22Rv1 (cell line): ENCODE measurements at regions not wholly inside any gene's neighbourhood (a gene's known extent, or its start where the extent isn't known, plus 50 kb on each side); places are given as distances from the start of the nearest gene placed in this dataset.
"Not testable (repeated sequence)": the region's sequence is repeated elsewhere in the genome, so short reads cannot be mapped to it uniquely, and the experiment has no call there.

Experiments used
- H3K27ac ChIP-seq: fragments of 450-650 bp; 2 replicates; pipeline ENCODE4 v1.5.1; 2017
- ZFX ChIP-seq: fragments of 450-650 bp; IDR thresholded peaks from 2 replicates; pipeline ENCODE4 v1.6.1; 2017; ENCODE audit warnings: antibody characterized with exemption, borderline replicate concordance
- TF ChIP-seq, protein P1 (sequence below): fragments of 450-650 bp; IDR thresholded peaks from 2 replicates; pipeline ENCODE4 v1.5.1; 2017; ENCODE audit warnings: mild to moderate bottlenecking

DNA sequence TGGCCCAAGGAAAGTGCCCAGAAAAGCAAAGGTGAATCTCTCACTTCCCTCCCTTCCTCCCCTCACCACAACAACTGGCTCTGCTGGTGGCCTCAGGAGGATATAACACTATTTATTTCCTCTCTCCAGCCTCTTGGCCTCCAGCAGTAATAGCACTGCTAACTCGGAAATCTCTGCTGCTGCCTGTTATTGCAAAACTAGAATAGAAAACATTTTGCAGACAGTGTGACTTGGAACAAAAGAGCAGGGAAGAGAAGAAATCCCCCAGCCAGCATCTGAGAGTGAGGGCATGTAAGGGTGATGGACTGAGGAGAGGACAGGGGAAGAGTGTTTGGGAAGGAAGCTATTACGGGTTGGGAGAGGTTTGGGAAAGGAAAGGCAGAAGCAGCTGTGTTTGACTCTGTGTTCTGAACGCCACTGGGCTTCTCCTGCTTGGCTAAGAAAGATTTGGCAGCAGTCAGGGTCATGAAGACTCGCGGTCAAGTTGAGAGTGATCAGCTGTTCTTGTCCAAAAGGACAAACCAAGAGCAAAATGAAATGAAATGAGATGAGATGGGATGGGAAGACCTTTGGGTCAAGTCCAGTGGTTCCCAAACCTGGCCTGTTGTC, 81.0 kb upstream of the SNX9 start:
- TF ChIP-seq, protein P1, sequence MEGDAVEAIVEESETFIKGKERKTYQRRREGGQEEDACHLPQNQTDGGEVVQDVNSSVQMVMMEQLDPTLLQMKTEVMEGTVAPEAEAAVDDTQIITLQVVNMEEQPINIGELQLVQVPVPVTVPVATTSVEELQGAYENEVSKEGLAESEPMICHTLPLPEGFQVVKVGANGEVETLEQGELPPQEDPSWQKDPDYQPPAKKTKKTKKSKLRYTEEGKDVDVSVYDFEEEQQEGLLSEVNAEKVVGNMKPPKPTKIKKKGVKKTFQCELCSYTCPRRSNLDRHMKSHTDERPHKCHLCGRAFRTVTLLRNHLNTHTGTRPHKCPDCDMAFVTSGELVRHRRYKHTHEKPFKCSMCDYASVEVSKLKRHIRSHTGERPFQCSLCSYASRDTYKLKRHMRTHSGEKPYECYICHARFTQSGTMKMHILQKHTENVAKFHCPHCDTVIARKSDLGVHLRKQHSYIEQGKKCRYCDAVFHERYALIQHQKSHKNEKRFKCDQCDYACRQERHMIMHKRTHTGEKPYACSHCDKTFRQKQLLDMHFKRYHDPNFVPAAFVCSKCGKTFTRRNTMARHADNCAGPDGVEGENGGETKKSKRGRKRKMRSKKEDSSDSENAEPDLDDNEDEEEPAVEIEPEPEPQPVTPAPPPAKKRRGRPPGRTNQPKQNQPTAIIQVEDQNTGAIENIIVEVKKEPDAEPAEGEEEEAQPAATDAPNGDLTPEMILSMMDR, result no peak
- TF ChIP-seq ZFX, result no peak
- no peak overlapping the region for H3K27ac ChIP-seq

DNA sequence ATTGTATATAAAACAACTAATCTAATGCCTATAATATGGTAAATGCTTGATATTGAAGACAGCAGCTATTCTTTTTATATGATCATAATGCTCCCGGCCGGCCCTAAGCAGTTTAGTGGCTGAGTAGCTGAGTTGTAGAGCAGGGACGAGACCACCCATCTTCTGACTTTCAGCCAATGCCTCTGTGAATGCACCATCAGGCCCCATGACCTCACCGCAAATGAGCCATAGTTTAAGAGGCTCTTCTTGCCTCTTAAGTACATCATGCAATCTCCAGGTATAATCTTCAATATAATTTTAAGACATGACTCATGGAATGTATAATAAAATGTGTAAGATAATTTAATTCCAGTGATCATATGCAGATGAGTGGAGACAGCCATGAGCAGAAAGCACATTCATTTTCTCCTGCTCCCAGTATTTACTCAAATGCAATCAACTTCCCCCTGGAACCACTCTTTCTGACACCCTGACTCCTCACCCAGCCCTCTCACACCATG, 78.9 kb upstream of the SNX9 start:
- no peak for TF ChIP-seq ZFX
- TF ChIP-seq, protein P1, result no peak
- no peak overlapping the region for H3K27ac ChIP-seq

DNA sequence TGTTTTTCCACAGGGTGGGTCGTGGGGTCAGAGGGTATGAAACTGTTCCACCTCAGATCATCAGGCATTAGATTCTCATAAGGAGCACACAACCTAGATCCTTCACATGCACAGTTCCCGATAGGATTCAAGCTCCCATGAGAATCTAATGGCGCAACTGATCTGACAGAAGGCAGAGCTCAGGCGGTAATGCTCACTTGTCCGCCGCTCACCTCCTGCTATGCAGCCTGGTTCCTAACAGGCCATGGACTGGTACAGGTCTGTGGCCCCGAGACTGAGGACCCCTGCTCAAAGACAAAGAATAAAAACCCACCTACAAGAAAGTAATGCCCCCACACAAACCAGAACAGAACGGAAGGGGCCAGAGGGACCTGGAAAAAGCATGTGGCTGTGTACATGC, 76.1 kb upstream of the SNX9 start:
- TF ChIP-seq, protein P1, result no peak
- TF ChIP-seq ZFX, result no peak

DNA sequence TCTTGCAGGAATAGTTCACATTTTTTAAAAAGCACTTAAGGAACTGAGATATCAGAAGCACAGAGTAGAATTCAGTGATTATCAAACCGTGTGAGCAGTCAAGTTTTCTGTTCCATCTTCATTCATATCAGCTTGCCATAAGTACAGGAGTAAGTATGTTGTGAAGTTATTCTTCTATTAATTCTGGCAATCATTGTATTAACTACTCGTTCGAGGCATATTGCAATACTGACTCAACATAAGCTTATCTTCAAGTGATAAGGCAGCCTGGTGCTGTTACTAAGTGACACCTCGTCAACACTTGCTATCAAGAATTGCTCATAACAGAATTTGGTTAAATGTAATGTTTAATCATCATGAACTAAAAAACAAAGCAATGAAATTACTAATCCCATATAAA, 75.7 kb upstream of the SNX9 start:
- no peak overlapping the region for H3K27ac ChIP-seq
- TF ChIP-seq, protein P1, result no peak
- no peak for TF ChIP-seq ZFX

More for the DNA sequence above, 76.1 kb upstream of the SNX9 start:
- H3K27ac ChIP-seq, result no peak overlapping the region

DNA sequence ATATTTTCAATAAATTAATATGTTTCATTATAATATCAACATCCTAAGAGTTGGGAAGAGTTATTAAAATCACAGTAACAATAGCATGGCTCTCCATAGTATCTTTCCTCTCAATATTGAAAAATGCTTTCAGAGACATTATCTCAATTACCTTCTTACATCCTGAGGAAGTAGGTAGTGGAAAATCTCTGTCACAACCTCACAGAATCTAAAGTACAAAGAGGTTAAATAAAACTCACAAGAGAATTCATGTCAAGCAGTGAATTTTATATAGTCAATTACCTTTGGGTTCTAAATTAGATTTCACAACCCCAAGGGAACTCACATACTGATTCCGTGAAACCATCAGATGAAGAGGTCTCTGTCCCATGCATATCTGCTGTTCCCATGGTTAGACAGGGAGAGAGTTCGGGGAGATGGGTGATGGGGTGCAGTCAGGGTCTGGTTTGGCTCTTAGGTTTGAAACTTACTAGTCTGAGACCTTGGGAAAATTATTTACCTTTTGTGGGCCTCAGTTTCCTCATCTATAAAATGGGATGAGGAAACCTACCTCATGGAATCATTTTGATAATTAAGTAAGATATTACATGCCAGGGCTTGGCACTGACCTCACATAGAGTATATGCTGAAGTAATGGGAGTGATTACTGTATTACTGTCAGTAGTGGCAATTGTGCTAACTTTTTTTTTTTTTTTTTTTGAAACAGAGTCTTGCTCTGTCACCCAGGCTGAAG, 74.0 kb upstream of the SNX9 start:
- no peak overlapping the region for H3K27ac ChIP-seq
- TF ChIP-seq ZFX, result no peak
- TF ChIP-seq, protein P1, result no peak

DNA sequence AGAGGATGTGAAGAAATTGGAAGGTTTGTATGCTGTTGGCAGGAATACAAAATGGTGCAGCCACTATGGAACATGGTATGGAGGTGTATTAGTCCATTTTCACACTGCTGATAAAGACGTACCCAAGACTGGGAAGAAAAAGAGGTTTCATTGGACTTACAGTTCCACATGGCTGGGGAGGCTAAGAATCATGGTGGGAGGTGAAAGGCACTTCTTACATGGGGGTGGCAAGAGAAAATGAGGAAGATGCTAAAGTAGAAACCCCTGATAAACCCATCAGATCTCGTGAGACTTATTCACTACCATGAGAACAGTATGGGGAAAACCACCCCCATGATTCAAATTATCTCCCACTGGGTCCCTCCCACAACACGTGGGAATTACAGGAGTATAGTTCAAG, 72.1 kb upstream of the SNX9 start:
- not testable (repeated sequence) for H3K27ac ChIP-seq

DNA sequence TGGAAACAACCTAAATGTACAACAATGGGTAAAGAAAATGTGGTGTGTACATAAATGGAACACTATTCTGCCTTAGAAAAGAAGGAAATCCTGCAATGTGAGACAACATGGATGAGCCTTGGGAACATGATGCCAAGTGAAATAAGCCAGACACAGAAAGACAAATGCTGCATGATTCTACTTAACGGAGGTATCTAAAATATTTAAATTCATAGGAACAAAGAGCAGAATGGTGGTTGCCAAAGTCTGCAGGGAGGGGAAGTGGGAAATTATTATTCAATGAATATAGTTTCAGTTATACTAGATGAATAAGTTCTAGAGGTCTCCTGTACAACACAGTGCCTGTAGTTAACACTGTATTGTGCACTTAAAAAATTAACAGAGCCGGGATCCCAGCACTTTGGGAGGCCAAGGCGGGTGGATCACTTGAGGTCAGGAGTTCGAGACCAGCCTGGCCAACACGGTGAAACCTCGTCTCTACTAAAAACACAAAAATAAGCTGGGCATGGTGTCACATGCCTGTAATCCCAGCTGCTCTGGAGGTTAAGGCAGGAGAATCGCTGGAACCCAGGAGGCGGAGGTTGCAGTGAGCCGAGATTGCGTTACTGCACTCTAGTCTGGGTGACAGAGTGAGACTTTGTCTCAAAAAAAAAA, 71.4 kb upstream of the SNX9 start:
- H3K27ac ChIP-seq, result no peak overlapping the region
- no peak for TF ChIP-seq ZFX
- TF ChIP-seq, protein P1, result no peak

DNA sequence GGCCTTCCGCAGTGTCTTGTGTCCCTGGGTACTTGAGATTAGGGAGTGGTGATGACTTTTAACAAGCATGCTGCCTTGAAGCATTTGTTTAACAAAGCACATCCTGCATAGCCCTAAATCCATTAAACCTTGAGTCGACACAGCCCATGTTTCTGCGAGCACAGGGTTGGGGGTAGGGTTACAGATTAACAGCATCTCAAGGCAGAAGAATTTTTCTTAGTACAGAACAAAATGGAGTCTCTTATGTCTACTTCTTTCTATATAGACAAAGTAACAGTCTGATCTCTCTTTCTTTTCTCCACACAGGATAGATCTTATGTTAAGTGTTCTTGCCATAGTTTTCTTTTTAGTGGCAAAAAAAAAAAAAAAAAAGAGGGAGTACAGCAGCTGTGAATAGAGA, 70.2 kb upstream of the SNX9 start:
- not testable (repeated sequence) for H3K27ac ChIP-seq
